ENCODE measurements at regions not wholly inside any gene's neighbourhood (a gene's known extent, or its start where the extent isn't known, plus 50 kb on each side); places are given as distances from the start of the nearest gene placed in this dataset.

DNA sequence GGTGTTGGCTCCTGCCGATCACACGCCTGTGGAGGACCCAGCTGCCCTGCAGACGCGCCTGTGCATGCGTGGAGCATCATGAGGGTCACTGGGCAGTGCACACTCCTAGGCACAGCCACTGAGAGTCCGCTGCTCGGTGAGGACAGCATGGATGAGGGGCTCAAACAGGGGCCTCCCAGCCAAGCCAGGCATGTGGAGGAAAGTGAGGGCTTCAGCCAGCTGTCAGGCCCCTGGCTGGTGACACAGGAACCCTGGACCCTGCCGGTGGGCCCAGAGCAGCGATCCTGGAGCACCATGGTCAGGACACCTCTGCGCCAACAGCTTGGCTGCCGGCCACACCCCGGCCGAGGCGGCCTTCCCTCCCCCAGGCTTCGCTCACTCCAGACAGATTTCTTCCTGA, 171.2 kb downstream of the RTP5 start:
- TF ChIP-seq, protein P1, sequence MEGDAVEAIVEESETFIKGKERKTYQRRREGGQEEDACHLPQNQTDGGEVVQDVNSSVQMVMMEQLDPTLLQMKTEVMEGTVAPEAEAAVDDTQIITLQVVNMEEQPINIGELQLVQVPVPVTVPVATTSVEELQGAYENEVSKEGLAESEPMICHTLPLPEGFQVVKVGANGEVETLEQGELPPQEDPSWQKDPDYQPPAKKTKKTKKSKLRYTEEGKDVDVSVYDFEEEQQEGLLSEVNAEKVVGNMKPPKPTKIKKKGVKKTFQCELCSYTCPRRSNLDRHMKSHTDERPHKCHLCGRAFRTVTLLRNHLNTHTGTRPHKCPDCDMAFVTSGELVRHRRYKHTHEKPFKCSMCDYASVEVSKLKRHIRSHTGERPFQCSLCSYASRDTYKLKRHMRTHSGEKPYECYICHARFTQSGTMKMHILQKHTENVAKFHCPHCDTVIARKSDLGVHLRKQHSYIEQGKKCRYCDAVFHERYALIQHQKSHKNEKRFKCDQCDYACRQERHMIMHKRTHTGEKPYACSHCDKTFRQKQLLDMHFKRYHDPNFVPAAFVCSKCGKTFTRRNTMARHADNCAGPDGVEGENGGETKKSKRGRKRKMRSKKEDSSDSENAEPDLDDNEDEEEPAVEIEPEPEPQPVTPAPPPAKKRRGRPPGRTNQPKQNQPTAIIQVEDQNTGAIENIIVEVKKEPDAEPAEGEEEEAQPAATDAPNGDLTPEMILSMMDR (IDR thresholded peaks at IDR 0.05): no peak
- TF ChIP-seq POLR2A (IDR thresholded peaks at IDR 0.05): no peak
- TF ChIP-seq EP300 (IDR thresholded peaks at IDR 0.05): no peak

All from gastroesophageal sphincter (tissue), 3 donors.